ENCODE measurements at regions not wholly inside any gene's neighbourhood (a gene's known extent, or its start where the extent isn't known, plus 50 kb on each side); places are given as distances from the start of the nearest gene placed in this dataset.
"Not testable (repeated sequence)": the region's sequence is repeated elsewhere in the genome, so short reads cannot be mapped to it uniquely, and the experiment has no call there.

DNA sequence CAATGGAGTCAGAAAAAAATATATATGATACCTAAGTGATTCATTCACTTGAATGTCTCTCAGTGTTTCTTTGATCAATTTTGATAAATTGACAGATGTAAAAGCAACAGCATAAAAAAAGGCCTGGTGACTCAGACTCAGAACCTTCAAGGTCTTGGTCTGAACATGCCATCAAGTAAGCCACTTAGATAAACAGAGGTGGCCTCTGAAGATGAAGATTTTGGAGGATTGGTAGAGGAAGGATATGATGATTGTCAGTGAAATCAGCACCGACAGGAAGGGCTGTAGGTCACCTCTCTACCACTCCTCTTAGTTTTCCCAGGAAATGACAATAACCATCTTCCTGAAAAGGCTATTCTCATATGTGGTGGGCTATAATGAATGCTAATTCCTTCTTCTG lies 422.8 kb upstream of the EPHA7 start:
- Histone ChIP-seq H3K4me3 (no peak overlapping the region), H3K27me3 (no peaks in the 10 kb centered on the region)
- TF ChIP-seq, protein P1, sequence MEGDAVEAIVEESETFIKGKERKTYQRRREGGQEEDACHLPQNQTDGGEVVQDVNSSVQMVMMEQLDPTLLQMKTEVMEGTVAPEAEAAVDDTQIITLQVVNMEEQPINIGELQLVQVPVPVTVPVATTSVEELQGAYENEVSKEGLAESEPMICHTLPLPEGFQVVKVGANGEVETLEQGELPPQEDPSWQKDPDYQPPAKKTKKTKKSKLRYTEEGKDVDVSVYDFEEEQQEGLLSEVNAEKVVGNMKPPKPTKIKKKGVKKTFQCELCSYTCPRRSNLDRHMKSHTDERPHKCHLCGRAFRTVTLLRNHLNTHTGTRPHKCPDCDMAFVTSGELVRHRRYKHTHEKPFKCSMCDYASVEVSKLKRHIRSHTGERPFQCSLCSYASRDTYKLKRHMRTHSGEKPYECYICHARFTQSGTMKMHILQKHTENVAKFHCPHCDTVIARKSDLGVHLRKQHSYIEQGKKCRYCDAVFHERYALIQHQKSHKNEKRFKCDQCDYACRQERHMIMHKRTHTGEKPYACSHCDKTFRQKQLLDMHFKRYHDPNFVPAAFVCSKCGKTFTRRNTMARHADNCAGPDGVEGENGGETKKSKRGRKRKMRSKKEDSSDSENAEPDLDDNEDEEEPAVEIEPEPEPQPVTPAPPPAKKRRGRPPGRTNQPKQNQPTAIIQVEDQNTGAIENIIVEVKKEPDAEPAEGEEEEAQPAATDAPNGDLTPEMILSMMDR (IDR thresholded peaks at IDR 0.05), result no peak

DNA sequence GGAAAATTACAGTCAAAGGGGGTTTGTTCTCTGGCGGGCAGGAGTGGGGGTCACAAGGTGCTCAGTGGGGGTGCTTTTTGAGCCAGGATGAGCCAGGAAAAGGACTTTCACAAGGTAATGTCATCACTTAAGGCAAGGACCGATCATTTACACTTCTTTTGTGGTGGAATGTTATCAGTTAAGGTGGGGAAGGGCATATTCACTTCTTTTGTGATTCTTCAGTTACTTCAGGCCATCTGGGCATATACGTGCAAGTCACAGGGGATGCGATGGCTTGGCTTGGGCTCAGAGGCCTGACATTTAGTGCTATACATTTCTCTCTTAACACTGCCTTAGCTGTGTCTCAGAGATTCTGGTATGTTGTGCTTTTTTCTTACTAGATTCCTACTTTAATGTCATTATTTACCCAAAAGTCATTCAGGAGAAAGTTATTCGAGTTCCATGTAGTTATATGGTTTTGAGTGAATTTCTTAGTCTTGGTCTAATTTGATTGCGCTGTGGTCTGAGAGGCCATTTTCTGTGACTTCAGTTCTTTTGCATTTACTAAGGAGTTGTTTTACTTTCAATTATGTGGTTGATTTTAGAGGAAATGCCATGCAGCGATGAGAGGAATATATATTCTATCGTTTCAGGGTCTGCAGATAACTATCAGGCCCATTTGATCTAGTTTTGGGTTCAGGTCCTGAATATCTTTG lies 416.2 kb upstream of the EPHA7 start:
- H3K9me3 ChIP-seq; H3K4me3 ChIP-seq; intact Hi-C loops (cut with DNase I); H3K27ac ChIP-seq; DNase-seq; H3K36me3 ChIP-seq; H3K4me1 ChIP-seq; ATAC-seq; H3K27me3 ChIP-seq: not testable (repeated sequence)

More for the DNA sequence above, 422.8 kb upstream of the EPHA7 start:
- Histone ChIP-seq H3K4me1 (no peaks in the 10 kb centered on the region), H3K9me3 (no peaks in the 10 kb centered on the region), H3K36me3 (no peaks in the 10 kb centered on the region), H3K27ac (no peak overlapping the region)
- DNase-seq (no peak), ATAC-seq (no peak)
- intact Hi-C loops (cut with DNase I), result no loop called here

DNA sequence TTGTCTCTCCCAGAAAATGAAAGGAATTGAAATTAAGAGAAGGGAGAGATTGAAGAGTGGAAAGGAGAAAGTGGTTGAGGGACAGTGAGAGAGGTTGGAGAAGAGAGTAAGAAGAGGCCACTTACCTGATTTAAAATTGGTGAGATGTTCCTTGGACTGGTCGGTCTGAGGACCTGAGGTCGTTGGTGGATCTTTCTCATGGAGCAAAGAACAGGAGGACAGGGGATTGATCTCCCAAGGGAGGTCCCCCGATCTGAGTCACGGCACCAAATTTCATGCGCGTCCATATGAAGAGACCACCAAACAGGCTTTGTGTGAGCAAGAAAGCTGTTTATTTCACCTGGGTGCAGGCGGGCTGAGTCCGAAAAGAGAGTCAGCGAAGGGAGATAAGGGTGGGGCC lies 415.7 kb upstream of the EPHA7 start:
- intact Hi-C loops (cut with DNase I); H3K27me3 ChIP-seq; H3K9me3 ChIP-seq; DNase-seq; H3K36me3 ChIP-seq; H3K27ac ChIP-seq; H3K4me1 ChIP-seq; ATAC-seq; H3K4me3 ChIP-seq: not testable (repeated sequence)

DNA sequence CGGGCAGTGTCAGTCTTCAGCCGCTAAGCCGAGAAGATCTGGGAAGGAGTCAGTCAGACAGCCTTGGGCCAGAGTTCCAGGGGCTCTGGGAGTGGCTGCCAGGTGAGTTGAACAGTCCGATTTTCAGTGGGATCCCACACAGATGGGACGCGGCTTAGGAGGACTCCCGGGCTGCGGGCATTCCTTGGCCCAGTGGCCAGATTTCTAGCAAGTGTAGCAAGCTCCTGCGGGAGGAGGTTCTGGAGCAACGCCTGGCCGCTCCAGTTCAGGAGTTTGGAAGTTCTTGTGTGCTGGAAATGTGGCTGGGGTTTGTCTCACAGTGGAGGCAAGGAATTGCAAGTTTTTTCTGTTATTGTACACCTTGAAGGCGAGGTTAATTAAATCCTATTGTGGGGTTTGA lies 414.0 kb upstream of the EPHA7 start:
- H3K9me3 ChIP-seq; H3K27me3 ChIP-seq; H3K4me1 ChIP-seq; H3K36me3 ChIP-seq; ATAC-seq; H3K4me3 ChIP-seq; H3K27ac ChIP-seq; DNase-seq; intact Hi-C loops (cut with DNase I): not testable (repeated sequence)

DNA sequence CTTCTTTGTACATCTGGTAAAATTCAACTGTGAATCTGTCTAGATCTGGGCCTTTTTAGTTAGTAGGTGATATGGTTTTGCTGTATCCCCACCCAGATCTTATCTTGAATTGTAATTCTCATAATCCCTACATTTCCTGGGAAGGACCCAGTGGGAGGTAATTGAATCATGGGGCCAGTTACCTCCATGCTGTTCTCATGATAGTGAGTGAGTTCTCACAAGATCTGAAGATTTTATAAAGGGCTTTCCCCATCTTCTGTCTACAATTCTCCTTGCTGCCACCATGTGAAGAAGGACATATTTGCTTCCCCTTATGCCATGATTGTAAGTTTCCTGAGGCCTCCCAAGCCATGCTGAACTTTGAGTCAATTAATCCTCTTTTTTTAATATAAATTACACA lies 410.4 kb upstream of the EPHA7 start:
- H3K27me3 ChIP-seq; ATAC-seq; H3K9me3 ChIP-seq; H3K4me3 ChIP-seq; DNase-seq; H3K36me3 ChIP-seq; H3K4me1 ChIP-seq; intact Hi-C loops (cut with DNase I); H3K27ac ChIP-seq: not testable (repeated sequence)

DNA sequence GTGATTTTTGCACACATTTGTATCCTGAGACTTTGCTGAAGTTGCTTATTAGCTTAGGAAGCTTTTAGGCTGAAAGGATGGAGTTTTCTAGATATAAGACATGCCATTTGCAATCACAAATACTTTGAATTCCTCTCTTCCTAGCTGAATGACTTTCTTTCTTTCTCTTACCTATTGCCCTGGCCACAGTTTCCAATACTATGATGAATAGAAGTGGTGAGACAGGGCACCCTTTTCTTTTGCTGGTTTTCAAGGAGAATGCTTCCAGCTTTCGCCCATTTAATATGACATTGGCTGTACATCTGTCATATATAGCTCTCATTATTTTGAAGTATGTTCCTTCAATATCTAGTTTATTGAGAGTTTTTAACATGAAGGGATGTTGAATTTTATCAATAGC lies 409.6 kb upstream of the EPHA7 start:
- Histone ChIP-seq H3K4me1 (no peaks in the 10 kb centered on the region), H3K4me3 (no peak overlapping the region), H3K27ac (no peak overlapping the region), H3K36me3 (no peaks in the 10 kb centered on the region), H3K9me3 (no peaks in the 10 kb centered on the region), H3K27me3 (no peaks in the 10 kb centered on the region)
- intact Hi-C loops (cut with DNase I), result no loop called here
- ATAC-seq (no peak), DNase-seq (no peak)
- TF ChIP-seq, protein P1 (IDR thresholded peaks at IDR 0.05), result no peak

DNA sequence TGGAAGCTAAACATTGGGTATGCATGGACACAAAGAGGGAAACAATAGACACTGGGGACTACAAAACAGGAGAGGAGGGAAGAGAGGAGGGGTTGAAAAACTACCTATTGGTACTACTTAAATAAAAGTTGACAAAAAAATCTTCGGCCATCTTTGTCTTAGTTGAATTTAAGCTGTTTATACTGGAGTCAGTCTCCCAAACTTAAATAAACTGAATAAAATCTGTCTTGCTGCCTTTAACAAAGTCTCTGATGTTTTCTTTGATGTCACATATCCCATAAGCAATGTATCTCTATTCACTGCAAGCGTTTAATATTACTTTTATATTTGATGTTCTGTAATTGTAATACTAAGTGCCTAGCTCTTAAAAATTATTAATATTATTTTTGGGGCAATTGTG lies 409.2 kb upstream of the EPHA7 start:
- H3K9me3 ChIP-seq, result no peaks in the 10 kb centered on the region
- H3K4me3 ChIP-seq, result no peak overlapping the region
- intact Hi-C loops (cut with DNase I), result no loop called here
- DNase-seq (no peak), ATAC-seq (no peak)
- H3K4me1 ChIP-seq, result no peaks in the 10 kb centered on the region
- no peaks in the 10 kb centered on the region for H3K27me3 ChIP-seq
- no peak overlapping the region for H3K27ac ChIP-seq
- H3K36me3 ChIP-seq, result no peaks in the 10 kb centered on the region
- TF ChIP-seq, protein P1 (IDR thresholded peaks at IDR 0.05), result no peak
